Activated CD8-positive, alpha-beta memory T cell treated with anti-CD3 and anti-CD28 coated beads, Interleukin-2, amount 50 U/mL, for 48 hours (primary cell): ENCODE measurements at regions not wholly inside any gene's neighbourhood (a gene's known extent, or its start where the extent isn't known, plus 50 kb on each side); places are given as distances from the start of the nearest gene placed in this dataset.

Experiments
- DNase-seq: peaks from one replicate; pipeline ENCODE4 v3.0.0-alpha.2; 2020

DNA sequence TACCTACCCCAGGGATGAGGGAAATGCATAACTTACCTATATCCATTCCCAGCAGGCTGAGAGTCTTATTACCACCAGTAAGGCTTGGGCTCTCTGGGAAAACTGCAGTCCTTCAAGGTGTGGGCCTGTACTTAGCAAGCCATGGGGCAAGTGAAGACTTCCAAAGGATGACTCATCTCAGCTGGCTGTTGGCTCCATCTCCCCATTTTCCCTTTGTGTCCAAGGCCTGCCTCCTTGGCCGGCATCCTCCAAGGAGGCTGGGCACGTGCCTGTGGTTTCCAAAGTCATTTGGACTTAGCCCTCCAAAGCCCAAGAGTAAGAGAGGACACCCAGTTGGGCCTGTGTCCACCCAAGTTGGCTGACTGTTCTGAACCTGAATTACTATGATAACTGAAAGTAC, 89.8 kb downstream of the TMEM100 start:
- DNase-seq = no peak

DNA sequence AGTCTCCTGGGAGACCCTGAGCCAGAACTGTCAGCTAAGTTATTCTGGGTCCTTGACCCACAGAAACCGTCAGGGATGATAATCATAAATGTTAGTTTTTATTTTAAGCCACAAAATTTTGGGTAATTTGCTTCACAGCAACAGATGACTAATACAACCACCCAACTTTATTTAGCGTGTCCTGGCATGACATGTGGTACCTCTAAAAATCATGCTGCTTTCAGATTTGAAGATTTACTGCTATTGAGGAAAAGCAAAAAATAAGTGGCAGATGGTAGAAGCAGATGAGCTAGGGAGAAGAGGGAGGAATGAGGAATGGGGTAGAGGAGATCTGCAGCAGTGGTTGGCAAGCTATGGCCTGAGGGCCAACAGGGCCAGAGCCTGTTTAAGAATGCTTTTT, 90.4 kb downstream of the TMEM100 start:
- DNase-seq = no peak

DNA sequence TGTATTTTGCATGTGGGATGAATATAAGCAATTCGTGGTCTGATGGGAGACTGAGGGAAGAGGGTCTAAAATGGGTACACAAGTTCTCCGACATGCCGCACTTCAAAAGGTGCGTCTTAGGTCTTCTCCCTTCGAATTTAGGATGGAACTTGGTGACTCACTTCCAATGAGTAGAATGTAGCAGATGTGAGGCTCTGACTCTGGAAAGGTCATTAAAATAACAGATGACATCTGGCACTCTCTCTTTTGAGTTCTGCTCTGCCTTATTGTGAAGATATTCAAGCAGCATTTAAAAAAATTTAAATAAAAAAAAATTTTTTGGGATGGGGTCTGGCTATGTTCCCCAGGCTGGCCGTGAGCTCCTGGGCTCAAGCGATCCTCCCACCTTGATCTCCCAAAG, 92.7 kb downstream of the TMEM100 start:
- no peak for DNase-seq

- no peak for DNase-seq
These were observed 97.1 kb downstream of the TMEM100 start for GRCh38 chr17:55625521-55625920.

DNA sequence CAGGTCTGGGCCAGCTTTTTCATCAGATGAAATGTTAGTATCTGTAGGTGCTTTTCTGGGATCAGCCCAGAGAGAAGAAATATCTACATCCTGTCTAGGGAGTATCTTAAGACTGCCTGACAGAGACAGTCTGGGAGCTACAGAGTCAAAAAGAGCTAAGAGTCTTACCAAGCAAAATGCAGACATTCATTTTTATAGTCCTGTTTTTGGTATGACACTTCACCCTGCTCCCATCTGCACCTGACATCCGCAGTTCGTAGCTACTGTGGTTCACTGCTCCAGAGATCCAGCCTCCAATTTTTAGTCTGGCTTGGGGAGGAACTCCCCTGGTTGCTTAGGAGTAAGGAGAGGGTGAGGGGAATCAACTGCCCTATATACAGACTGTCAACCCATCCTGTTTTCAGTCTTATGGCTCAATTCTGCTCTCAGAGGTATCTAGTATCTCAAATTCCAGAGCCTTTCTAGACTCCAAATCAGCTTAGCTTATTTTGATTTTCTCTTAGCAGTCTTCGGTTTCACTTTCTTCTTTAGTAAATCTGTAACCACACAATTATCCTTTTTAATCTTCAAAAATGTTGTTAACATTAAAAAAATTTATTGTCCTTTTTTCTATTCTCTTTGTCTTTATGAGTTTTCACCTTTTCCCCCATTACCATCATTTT, 97.8 kb downstream of the TMEM100 start:
- DNase-seq = no peak

DNA sequence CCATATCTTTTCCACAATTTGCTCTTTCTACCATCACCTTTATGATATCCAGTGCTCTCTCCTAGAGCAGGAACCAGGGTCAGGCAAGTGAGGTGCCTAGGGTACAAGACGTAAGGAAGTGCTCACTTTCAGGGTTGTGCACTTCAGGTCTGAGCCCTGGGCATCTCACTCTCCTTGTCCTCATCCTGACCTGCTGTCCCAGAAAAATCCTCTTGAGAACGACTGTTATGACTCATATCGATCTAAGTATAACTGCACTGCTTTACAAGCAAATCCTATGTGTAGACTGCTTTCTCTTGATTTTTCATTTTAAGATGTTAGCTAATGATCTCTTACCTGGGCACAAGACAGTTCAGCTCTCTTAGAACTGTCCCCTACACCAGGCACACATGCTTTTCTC, 100.1 kb downstream of the TMEM100 start:
- no peak for DNase-seq

DNA sequence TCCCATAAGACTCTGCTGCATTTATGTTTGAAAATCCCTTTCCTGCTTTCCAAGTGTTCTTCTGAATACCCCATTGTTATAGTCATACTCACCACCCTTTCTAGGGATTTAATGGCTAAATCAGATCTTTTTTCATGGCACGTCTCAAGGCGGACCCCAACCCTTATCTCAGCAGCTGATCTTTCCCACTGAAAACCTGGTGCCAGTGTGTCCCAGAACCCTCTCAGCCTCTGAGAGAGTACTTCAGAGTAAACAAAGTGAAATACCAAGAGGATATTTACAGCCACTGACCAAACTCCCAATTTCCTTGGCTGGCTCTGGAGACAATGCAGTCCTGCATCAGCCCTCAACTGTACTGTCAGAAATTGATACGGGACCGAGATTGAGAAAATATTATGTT, 101.7 kb downstream of the TMEM100 start:
- no peak for DNase-seq

GRCh38 chr17:55620023-55620422, 102.6 kb downstream of the TMEM100 start:
- no peak for DNase-seq

DNA sequence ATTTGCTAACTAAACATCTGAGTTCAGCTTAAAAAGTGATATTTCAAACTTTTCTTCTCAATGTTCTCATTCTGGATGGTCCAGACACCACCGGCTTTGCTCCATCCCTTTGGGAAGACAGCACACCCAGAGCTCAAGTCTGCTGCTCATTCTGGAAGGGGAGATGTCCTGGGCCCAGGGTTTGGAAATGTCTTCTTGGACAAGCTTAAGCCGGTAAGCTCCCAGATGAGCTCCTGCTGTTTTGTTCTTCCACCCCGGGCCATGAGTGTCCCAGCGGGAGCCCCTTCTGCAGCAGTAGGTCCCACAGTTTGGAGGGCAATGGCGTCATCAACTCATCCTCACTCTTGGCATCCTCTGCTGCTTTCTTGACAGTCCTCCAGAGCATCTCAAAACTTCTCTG, 105.2 kb downstream of the TMEM100 start:
- DNase-seq = no peak

GRCh38 chr17:55614061-55614460, 102.8 kb upstream of the SMIM36 start:
- DNase-seq = no peak

DNA sequence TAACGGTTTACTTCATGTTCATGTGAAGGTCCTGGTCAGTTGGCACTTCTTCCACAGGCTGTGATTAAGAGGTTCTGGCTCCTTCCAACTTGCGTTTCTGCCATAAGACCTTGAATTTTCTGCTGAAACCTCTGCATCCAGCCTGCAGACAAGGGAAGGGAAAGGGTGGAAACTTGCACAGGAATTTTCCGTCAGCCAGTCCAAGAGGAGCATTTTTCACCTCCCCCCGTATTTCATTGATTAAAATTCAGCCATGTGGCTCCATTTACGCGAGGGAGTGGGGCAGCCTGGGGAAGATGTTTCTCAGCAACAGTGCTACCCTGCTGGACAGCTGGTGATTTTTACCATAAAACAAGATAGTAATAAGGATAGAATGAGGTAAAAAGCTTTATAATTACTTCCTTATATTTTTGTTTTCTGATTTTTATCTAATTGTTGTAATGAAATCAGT, 101.5 kb upstream of the SMIM36 start:
- DNase-seq = no peak

GRCh38 chr17:55607731-55608341, 96.6 kb upstream of the SMIM36 start:
- no peak for DNase-seq

DNA sequence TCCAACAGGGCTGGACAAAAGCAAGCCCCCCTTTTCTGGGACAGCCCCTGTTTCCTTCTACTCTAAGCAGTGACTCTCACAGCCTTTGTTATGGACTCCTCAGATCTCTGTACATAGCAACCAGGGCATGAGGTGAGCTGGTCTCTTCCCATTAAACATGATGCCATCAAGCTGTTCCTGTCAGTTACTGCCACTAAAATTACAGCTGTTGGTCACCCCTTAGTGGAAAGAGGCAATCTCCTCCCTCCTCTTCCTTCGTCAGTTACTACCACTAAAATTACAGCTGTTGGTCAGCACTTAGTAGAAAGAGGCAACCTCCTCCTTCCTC, 95.2 kb upstream of the SMIM36 start:
- DNase-seq = no peak

GRCh38 chr17:55605705-55606487, 94.6 kb upstream of the SMIM36 start:
- no peak for DNase-seq

DNA sequence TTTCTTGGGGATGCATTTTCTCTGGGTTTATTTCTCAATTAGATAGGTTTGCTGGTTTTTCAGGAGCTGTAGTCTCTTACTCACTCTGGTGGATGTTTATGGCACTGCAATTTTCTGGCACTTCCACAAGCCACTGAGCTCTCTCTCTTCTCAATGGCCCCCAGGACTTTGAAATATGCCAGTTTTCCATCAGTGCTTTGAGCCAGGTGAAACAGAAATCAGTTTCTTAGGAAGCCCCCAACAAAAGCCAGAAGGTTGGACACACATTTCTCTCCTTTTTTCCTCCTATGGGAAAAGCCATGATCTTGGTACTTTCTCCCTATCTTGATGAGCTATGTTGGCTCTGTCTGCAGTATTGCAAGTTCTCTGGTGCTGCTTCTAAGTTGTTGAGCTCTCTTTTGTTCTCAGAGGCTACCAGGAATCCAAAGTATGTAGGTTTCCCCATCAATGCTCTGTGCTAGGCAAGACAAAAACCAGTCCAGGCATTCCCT, 90.7 kb upstream of the SMIM36 start:
- DNase-seq = no peak

DNA sequence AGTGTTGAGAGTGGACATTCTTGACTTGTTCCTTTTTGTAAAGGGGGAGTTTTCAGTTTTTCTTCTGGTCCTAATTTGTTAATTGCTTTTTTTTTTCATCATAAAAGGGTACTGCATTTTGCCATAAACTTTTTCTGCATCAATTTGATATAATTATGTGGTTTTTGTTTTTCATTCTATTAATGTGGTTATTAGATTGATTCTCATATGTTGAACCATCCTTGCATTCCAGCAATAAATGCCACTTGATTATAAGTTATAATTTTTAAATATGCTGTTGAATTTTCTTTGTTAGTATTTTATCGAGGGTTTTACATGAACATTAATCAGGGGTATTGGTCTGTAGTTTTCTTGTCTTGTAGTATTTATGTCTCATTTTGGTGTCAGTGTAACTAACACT, 87.2 kb upstream of the SMIM36 start:
- no peak for DNase-seq

- DNase-seq = no peak
These were observed 77.4 kb upstream of the SMIM36 start for GRCh38 chr17:55588446-55589242.

GRCh38 chr17:55587608-55588139, 76.4 kb upstream of the SMIM36 start:
- DNase-seq = no peak

- no peak for DNase-seq
These were observed 74.4 kb upstream of the SMIM36 start for GRCh38 chr17:55585629-55586028.

GRCh38 chr17:55584861-55585260, 73.6 kb upstream of the SMIM36 start:
- no peak for DNase-seq

DNA sequence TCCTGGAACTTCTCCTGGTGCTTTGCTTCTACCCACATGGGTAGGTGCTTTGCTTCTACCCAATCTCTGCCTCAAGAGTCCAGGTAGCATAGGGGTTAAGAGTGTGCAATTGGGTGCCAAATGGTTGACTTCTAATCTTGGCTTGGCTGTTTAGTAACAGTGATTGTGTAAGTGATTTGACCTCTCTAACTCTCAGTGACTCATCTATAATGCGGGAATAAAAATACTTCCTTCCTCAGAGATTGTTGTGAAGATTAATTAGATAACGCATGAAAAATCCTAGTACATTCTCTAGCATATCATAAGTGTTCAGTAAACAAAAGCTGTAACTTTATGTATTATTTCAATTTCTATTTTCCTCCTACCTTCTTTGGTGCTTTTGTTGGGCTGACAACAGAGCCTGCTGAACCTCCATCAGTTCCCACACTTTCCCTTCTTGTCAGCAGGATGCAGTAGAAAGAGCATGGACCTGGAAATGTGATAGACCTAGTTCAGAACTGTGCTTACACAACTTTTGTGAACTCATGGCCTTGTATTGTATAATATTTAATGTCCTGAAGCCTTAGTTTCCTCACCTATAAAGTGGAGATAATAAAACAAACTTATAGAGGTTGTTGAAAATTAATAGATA, 72.9 kb upstream of the SMIM36 start:
- no peak for DNase-seq

DNA sequence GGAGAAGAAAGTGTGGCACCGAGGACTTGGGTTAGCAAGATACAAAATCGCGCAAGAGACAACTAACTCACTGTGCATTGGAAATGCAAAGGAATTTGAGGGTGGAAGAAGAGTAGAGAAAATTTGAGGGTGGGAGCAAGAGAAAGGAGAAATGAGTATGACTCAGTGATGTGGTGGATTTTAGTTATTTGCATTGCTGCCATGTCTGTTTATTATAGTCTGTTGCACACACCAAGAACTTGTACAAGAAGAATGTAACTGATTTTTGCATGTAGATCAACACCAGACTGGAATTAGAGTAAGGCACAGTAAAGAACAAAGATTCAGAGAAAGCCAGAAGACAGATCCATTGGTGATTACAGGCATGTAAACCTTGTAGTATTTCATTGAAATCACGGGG, 71.6 kb upstream of the SMIM36 start:
- no peak for DNase-seq
